SK-N-SH (cell line): ENCODE measurements at regions not wholly inside any gene's neighbourhood (a gene's known extent, or its start where the extent isn't known, plus 50 kb on each side); places are given as distances from the start of the nearest gene placed in this dataset.

ENCODE experiments used
- CTCF ChIA-PET: fragments of 300-600, 350-600 bp; formaldehyde crosslinking; extraction: SDS; loops from one replicate; lab custom pipeline; 2021; lab: Yijun Ruan, JAX
- POLR2A ChIA-PET: fragments of 350-600 bp; sonication (Branson Sonifier 250); formaldehyde crosslinking; extraction: SDS; loops from one replicate; lab custom pipeline; 2020; ENCODE audit warnings: antibody characterized with exemption, inconsistent platforms; lab: Yijun Ruan, JAX
- DNase-seq: peaks from one replicate; pipeline ENCODE4 v3.0.0; 2012
- H2AFZ ChIP-seq: fragments of 200-600 bp; sonication (generic); 2 replicates; pipeline ENCODE4 v1.8.1; 2016; ENCODE audit warnings: antibody characterized with exemption, mild to moderate bottlenecking, low read depth
- H3F3A ChIP-seq: fragments of 200-600 bp; sonication (generic); replicated peaks from 2 replicates; pipeline ENCODE3; 2016; ENCODE audit warnings: antibody characterized with exemption, mild to moderate bottlenecking; ENCODE audit not compliant: insufficient read depth
- H3K27ac ChIP-seq, 2 experiments: fragments of 200-500 bp in 1 of 2; fragments of 200-600 bp in 1 of 2; sonication (Bioruptor generic) in 1 of 2; sonication (generic), shearing (Covaris generic) in 1 of 2; 2 replicates each; pipeline versions ENCODE4 v1.5.1 to v1.6.1; 2014 to 2016; ENCODE audit warnings: low read depth in 2 of 2, inconsistent platforms in 1 of 2, low read length in 1 of 2, mild to moderate bottlenecking in 1 of 2, mixed read lengths in 1 of 2
- H3K27me3 ChIP-seq: fragments of 200-600 bp; sonication (generic), shearing (Covaris generic); 2 replicates; pipeline ENCODE4 v1.6.1; 2016; ENCODE audit warnings: mixed run types; ENCODE audit not compliant: insufficient read depth
- H3K36me3 ChIP-seq, 2 experiments: fragments of 200-500 bp in 1 of 2; fragments of 200-600 bp in 1 of 2; sonication (Bioruptor generic) in 1 of 2; sonication (generic) in 1 of 2; replicated peaks in 1 of 2; 2 replicates each; pipeline versions ENCODE3 to v1.5.1; 2014 to 2016; ENCODE audit warnings: low read length in 1 of 2, mild to moderate bottlenecking in 1 of 2; ENCODE audit not compliant: insufficient read depth in 2 of 2, control insufficient read depth in 1 of 2
- H3K4me1 ChIP-seq, 2 experiments: fragments of 200-500 bp in 1 of 2; fragments of 200-600 bp in 1 of 2; sonication (Bioruptor generic) in 1 of 2; sonication (generic), shearing (Covaris generic) in 1 of 2; 2 replicates each; pipeline versions ENCODE4 v1.5.1 to v1.6.1; 2014 to 2016; ENCODE audit warnings: low read depth in 1 of 2, low read length in 1 of 2, mixed run types in 1 of 2; ENCODE audit not compliant: insufficient read depth in 2 of 2, control insufficient read depth in 1 of 2
- H3K4me2 ChIP-seq: fragments of 200-600 bp; sonication (generic), shearing (Covaris generic); 2 replicates; pipeline ENCODE4 v1.6.1; 2017; ENCODE audit warnings: mixed run types
- H3K4me3 ChIP-seq, 2 experiments: fragments of 200-500 bp in 1 of 2; fragments of 200-600 bp in 1 of 2; sonication (Bioruptor generic) in 1 of 2; sonication (generic), shearing (Covaris generic) in 1 of 2; 2 replicates each; pipeline versions ENCODE4 v1.5.1 to v1.8.1; 2014 to 2016; ENCODE audit warnings: low read depth in 2 of 2, inconsistent platforms in 1 of 2, low read length in 1 of 2, mild to moderate bottlenecking in 1 of 2, mixed read lengths in 1 of 2, moderate library complexity in 1 of 2
- H3K79me2 ChIP-seq: fragments of 200-600 bp; sonication (generic); 2 replicates; pipeline ENCODE4 v1.8.1; 2017; ENCODE audit warnings: mild to moderate bottlenecking; ENCODE audit not compliant: insufficient read depth
- H3K9ac ChIP-seq: fragments of 200-600 bp; sonication (generic); 2 replicates; pipeline ENCODE4 v1.6.1; 2017; ENCODE audit warnings: mixed run types
- H3K9me2 ChIP-seq: fragments of 200-600 bp; sonication (generic); 2 replicates; pipeline ENCODE4 v1.6.1; 2017; ENCODE audit warnings: mixed run types
- H3K9me3 ChIP-seq: fragments of 200-600 bp; sonication (generic); 2 replicates; pipeline ENCODE4 v1.6.1; 2017; ENCODE audit warnings: mixed run types, mild to moderate bottlenecking, moderate library complexity
- H4K20me1 ChIP-seq: fragments of 200-600 bp; sonication (generic); 2 replicates; pipeline ENCODE4 v1.6.1; 2017; ENCODE audit warnings: mild to moderate bottlenecking, mixed run types; ENCODE audit not compliant: insufficient read depth
- CHD2 ChIP-seq: fragments of 150-350 bp; IDR thresholded peaks from 2 replicates; pipeline ENCODE4 v1.6.1; 2018; ENCODE audit warnings: low read length; ENCODE audit not compliant: partially characterized antibody
- EP300 ChIP-seq, 2 experiments: IDR thresholded peaks; 2 replicates each; pipeline versions ENCODE4 v1.4.0 to v1.6.1; 2012; ENCODE audit warnings: borderline replicate concordance in 1 of 2, low read depth in 1 of 2, low read length in 1 of 2
- EZH2phosphoT487 ChIP-seq: fragments of 200-600 bp; sonication (generic); IDR thresholded peaks from 2 replicates; pipeline ENCODE4 v1.6.1; 2017; ENCODE audit warnings: low read depth, mixed run types, mild to moderate bottlenecking, antibody characterized with exemption, moderate library complexity, borderline replicate concordance
- FOXJ3 ChIP-seq: sonication (generic); formaldehyde crosslinking; IDR thresholded peaks from 2 replicates; pipeline ENCODE4 v1.5.1; 2020; ENCODE audit warnings: mild to moderate bottlenecking, missing genetic modification reagents
- FOXM1 ChIP-seq: IDR thresholded peaks from 2 replicates; pipeline ENCODE4 v1.4.0; 2012; ENCODE audit warnings: low read depth, mild to moderate bottlenecking
- JUND ChIP-seq: IDR thresholded peaks from 2 replicates; pipeline ENCODE4 v1.4.0; 2012
- MEF2A ChIP-seq: IDR thresholded peaks from 2 replicates; pipeline ENCODE4 v1.4.0; 2012; ENCODE audit warnings: low read depth, borderline replicate concordance
- NFIC ChIP-seq: IDR thresholded peaks from 2 replicates; pipeline ENCODE4 v1.4.0; 2012; ENCODE audit warnings: borderline replicate concordance
- NRF1 ChIP-seq: IDR thresholded peaks from 2 replicates; pipeline ENCODE4 v1.6.1; 2012; ENCODE audit warnings: low read depth, mild to moderate bottlenecking, low read length
- POLR2AphosphoS5 ChIP-seq: IDR thresholded peaks from 2 replicates; pipeline ENCODE4 v1.6.1; 2012; ENCODE audit warnings: low read depth, low read length
- RCOR1 ChIP-seq: fragments of 150-350 bp; IDR thresholded peaks from 2 replicates; pipeline ENCODE4 v1.6.1; 2017; ENCODE audit warnings: antibody characterized with exemption, low read length
- RFX5 ChIP-seq: IDR thresholded peaks from 2 replicates; pipeline ENCODE4 v1.6.1; 2012; ENCODE audit warnings: mild to moderate bottlenecking, improper control_type of control experiment, low read length
- SIN3A ChIP-seq: IDR thresholded peaks from 2 replicates; pipeline ENCODE4 v1.6.1; 2012; ENCODE audit warnings: low read depth, mild to moderate bottlenecking, low read length, moderate library complexity, borderline replicate concordance
- TAF1 ChIP-seq: IDR thresholded peaks from 2 replicates; pipeline ENCODE4 v1.6.1; 2012; ENCODE audit warnings: low read depth, mild to moderate bottlenecking, low read length, moderate library complexity, borderline replicate concordance
- TCF12 ChIP-seq: IDR thresholded peaks from 2 replicates; pipeline ENCODE4 v1.4.0; 2012
- TEAD4 ChIP-seq: IDR thresholded peaks from 2 replicates; pipeline ENCODE4 v1.4.0; 2012; ENCODE audit warnings: mild to moderate bottlenecking, borderline replicate concordance; ENCODE audit not compliant: insufficient read depth
- WGBS: methylation state at CpG from one replicate; pipeline ENCODE4 v1.1.6; 2017; ENCODE audit warnings: low lambda C conversion rate; 5-methylcytosine and 5-hydroxymethylcytosine counted together
- TF ChIP-seq, protein P1 (sequence below): IDR thresholded peaks from 2 replicates; pipeline ENCODE4 v1.4.0; 2012; ENCODE audit warnings: low read depth, borderline replicate concordance
- TF ChIP-seq, protein P2 (sequence below): fragments of 150-350 bp; IDR thresholded peaks from 2 replicates; pipeline ENCODE4 v1.6.1; 2017; ENCODE audit warnings: antibody characterized with exemption, low read length, low read depth, borderline replicate concordance
- TF ChIP-seq, protein P3 (sequence below): fragments of 150-350 bp; IDR thresholded peaks from 2 replicates; pipeline ENCODE4 v1.6.1; 2016; ENCODE audit warnings: mild to moderate bottlenecking, low read depth, low read length

- ChIA-PET POLR2A (no interaction called here), CTCF (interaction anchor here (1.1 kb wide), 1 partner anchor 64 kb away, joined by 3 read pairs; no protein-coding TSS in a partner anchor)
- H3F3A ChIP-seq: peaks cover 43% of the 10 kb centered on the region
These were observed 71.1 kb upstream of the MROH9 start for GRCh38 chr1:170864238-170864637.

GRCh38 chr1:170864876-170865538 is 70.3 kb upstream of the MROH9 start:
- Histone ChIP-seq H4K20me1 (no peaks in the 10 kb centered on the region), H3F3A (peaks cover 51% of the 10 kb centered on the region), H3K4me3 (no peak overlapping the region; a peak in 1 of 4 replicates), H3K27ac (peak overlapping the region; percentile 28 to 72; a peak in 3 of 4 replicates), H3K79me2 (peaks cover 12% of the 10 kb centered on the region), H3K9me2 (no peaks in the 10 kb centered on the region), H3K4me2 (peak overlapping the region; percentile 26), H3K27me3 (no peaks in the 10 kb centered on the region), H2AFZ (peak overlapping the region; percentile 18; the same call in 1 of the 2 replicates), H3K4me1 (peaks cover 2 to 10% of the 10 kb centered on the region in 2 experiments; a peak in 3 of 4 replicates), H3K9me3 (no peaks in the 10 kb centered on the region), H3K36me3 (peaks cover 0 to 5% of the 10 kb centered on the region in 2 experiments), H3K9ac (peak overlapping the region; percentile 27; the same call in 1 of the 2 replicates)
- TF ChIP-seq RFX5 (no peak), FOXM1 (no peak), POLR2AphosphoS5 (no peak), TEAD4 (no peak), SIN3A (no peak), RCOR1 (no peak), EZH2phosphoT487 (no peak), MEF2A (no peak), CHD2 (no peak), NRF1 (no peak), TAF1 (no peak), TCF12 (no peak)
- TF ChIP-seq, protein P1, sequence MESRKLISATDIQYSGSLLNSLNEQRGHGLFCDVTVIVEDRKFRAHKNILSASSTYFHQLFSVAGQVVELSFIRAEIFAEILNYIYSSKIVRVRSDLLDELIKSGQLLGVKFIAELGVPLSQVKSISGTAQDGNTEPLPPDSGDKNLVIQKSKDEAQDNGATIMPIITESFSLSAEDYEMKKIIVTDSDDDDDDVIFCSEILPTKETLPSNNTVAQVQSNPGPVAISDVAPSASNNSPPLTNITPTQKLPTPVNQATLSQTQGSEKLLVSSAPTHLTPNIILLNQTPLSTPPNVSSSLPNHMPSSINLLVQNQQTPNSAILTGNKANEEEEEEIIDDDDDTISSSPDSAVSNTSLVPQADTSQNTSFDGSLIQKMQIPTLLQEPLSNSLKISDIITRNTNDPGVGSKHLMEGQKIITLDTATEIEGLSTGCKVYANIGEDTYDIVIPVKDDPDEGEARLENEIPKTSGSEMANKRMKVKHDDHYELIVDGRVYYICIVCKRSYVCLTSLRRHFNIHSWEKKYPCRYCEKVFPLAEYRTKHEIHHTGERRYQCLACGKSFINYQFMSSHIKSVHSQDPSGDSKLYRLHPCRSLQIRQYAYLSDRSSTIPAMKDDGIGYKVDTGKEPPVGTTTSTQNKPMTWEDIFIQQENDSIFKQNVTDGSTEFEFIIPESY: no peak
- WGBS: 10% methylated on average over 2 of the region's 2 CpGs
- ChIA-PET CTCF (no interaction called here), POLR2A (no interaction called here)
- DNase-seq: no peak

More at GRCh38 chr1:170864238-170864637, 71.1 kb upstream of the MROH9 start:
- peaks cover 2 to 10% of the 10 kb centered on the region in 2 experiments; a peak in 3 of 4 replicates for H3K4me1 ChIP-seq
- H3K36me3 ChIP-seq: peaks cover 0 to 5% of the 10 kb centered on the region in 2 experiments
- 15% methylated on average over 3 of the region's 3 CpGs for WGBS
- H4K20me1 ChIP-seq: no peaks in the 10 kb centered on the region
- TF ChIP-seq, protein P2, sequence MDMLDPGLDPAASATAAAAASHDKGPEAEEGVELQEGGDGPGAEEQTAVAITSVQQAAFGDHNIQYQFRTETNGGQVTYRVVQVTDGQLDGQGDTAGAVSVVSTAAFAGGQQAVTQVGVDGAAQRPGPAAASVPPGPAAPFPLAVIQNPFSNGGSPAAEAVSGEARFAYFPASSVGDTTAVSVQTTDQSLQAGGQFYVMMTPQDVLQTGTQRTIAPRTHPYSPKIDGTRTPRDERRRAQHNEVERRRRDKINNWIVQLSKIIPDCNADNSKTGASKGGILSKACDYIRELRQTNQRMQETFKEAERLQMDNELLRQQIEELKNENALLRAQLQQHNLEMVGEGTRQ: no peak
- TF ChIP-seq MEF2A (0 out of 2 replicates have a peak, but pooled peaks have one; percentile 16), RFX5 (no peak), FOXJ3 (CRISPR knock-in tag) (no peak), NFIC (0 out of 2 replicates have a peak, but pooled peaks have one; percentile 34), JUND (0 out of 2 replicates have a peak, but pooled peaks have one; percentile 3), EP300 (IDR thresholded peaks at IDR 0.05; ENCODE audit: borderline replicate concordance in 1 of 2, low read depth in 1 of 2, low read length in 1 of 2) (peak in 1 of 2 experiments; percentile 8; a peak in 1 of 4 replicates)
- TF ChIP-seq, protein P3, sequence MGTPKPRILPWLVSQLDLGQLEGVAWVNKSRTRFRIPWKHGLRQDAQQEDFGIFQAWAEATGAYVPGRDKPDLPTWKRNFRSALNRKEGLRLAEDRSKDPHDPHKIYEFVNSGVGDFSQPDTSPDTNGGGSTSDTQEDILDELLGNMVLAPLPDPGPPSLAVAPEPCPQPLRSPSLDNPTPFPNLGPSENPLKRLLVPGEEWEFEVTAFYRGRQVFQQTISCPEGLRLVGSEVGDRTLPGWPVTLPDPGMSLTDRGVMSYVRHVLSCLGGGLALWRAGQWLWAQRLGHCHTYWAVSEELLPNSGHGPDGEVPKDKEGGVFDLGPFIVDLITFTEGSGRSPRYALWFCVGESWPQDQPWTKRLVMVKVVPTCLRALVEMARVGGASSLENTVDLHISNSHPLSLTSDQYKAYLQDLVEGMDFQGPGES: no peak
- TF ChIP-seq, all 33 proteins: peak for 4
- Histone ChIP-seq H3K4me2 (peak overlapping the region; percentile 26), H3K27ac (peak overlapping the region in 1 of 2 experiments; percentile 72), H3K9me3 (no peaks in the 10 kb centered on the region), H3K27me3 (no peaks in the 10 kb centered on the region), H2AFZ (no peak overlapping the region), H3K9ac (no peak overlapping the region; the same call in 1 of the 2 replicates), H3K79me2 (peaks cover 12% of the 10 kb centered on the region), H3K9me2 (no peaks in the 10 kb centered on the region), H3K4me3 (no peak overlapping the region)
- no peak for DNase-seq
